ENCODE measurements at regions not wholly inside any gene's neighbourhood (a gene's known extent, or its start where the extent isn't known, plus 50 kb on each side); places are given as distances from the start of the nearest gene placed in this dataset.

- no peak overlapping the region for H2AFZ ChIP-seq
- no peak overlapping the region for H3K27ac ChIP-seq (ENCODE audit: low read depth)
- H3K9me2 ChIP-seq (ENCODE audit: insufficient read depth), result no peaks in the 10 kb centered on the region
- H4K20me1 ChIP-seq (replicated peaks; ENCODE audit: insufficient read depth), result no peaks in the 10 kb centered on the region
- H3K4me2 ChIP-seq, result no peak overlapping the region
- H3K27me3 ChIP-seq (ENCODE audit: insufficient read depth), result no peaks in the 10 kb centered on the region
- no peak for DNase-seq (ENCODE audit: low spot score)
- H3K36me3 ChIP-seq (ENCODE audit: insufficient read depth), result no peaks in the 10 kb centered on the region
- H3F3A ChIP-seq (replicated peaks; ENCODE audit: low read depth), result no peaks in the 10 kb centered on the region
- no peak for ATAC-seq
- no peaks in the 10 kb centered on the region for H3K79me2 ChIP-seq (replicated peaks; ENCODE audit: insufficient read depth)
- Mint-ChIP-seq H3K4me3 (no peak overlapping the region), H3K9me3 (no peaks in the 10 kb centered on the region), H3K27me3 (ENCODE audit: insufficient read depth, low read depth, poor library complexity) (no peaks in the 10 kb centered on the region), H3K27ac (no peak overlapping the region), H3K4me1 (no peaks in the 10 kb centered on the region), H3K36me3 (ENCODE audit: low read depth) (no peaks in the 10 kb centered on the region)
- H3K4me1 ChIP-seq (ENCODE audit: insufficient read depth), result no peaks in the 10 kb centered on the region
- no peak overlapping the region for H3K4me3 ChIP-seq
- TF ChIP-seq NANOG (IDR thresholded peaks at IDR 0.05; ENCODE audit: borderline replicate concordance) (no peak), JUNB (IDR thresholded peaks at IDR 0.05; ENCODE audit: unreplicated experiment) (no peak), ZNF462 (CRISPR knock-in tag; IDR thresholded peaks at IDR 0.05) (no peak), CREB1 (CRISPR knock-in tag; IDR thresholded peaks at IDR 0.05; ENCODE audit: low read depth) (no peak), POLR2AphosphoS5 (IDR thresholded peaks at IDR 0.05; ENCODE audit: low read depth) (no peak), EZH2 (IDR thresholded peaks at IDR 0.05; ENCODE audit: low read depth, unreplicated experiment) (no peak), ZNF114 (CRISPR knock-in tag; IDR thresholded peaks at IDR 0.05) (no peak), STAT1 (IDR thresholded peaks at IDR 0.05; ENCODE audit: unreplicated experiment) (no peak), EZH2phosphoT487 (IDR thresholded peaks at IDR 0.05; ENCODE audit: unreplicated experiment) (no peak), CTCF (conservative IDR thresholded peaks at IDR 0.05; ENCODE audit: low read depth in 2 of 2) (no peak), ZNF331 (CRISPR knock-in tag; IDR thresholded peaks at IDR 0.05; ENCODE audit: low read depth) (no peak), ETS1 (IDR thresholded peaks at IDR 0.05) (no peak), REST (IDR thresholded peaks at IDR 0.05; ENCODE audit: unreplicated experiment) (no peak)
Observed at GRCh38 chr15:95588056-95588455, 742.4 kb upstream of the NR2F2 start.
